ENCODE measurements at regions not wholly inside any gene's neighbourhood (a gene's known extent, or its start where the extent isn't known, plus 50 kb on each side); places are given as distances from the start of the nearest gene placed in this dataset.

GRCh38 chr5:8865686-8866374 lies 680.0 kb downstream of the SEMA5A start:
- DNase-seq (ENCODE audit: low read depth, low spot score), result no peak
- Histone ChIP-seq H3K4me2 (ENCODE audit: control insufficient read depth, insufficient read depth) (no peak overlapping the region), H3K4me3 (no peak overlapping the region), H3K9me3 (replicated peaks; ENCODE audit: control insufficient read depth, insufficient read depth, low read length) (no peaks in the 10 kb centered on the region), H3K27ac (ENCODE audit: control insufficient read depth, insufficient read depth) (no peak overlapping the region), H3K9ac (ENCODE audit: control insufficient read depth, insufficient read depth, low read length) (no peak overlapping the region), H3K36me3 (ENCODE audit: control insufficient read depth in 2 of 2, insufficient read depth in 2 of 2, low read length in 1 of 2) (no peaks in the 10 kb centered on the region), H3K79me2 (ENCODE audit: control insufficient read depth, insufficient read depth, low read length) (no peaks in the 10 kb centered on the region), H3K27me3 (replicated peaks in 1 of 2; ENCODE audit: control insufficient read depth in 2 of 2, insufficient read depth in 2 of 2, low read length in 1 of 2) (no peaks in the 10 kb centered on the region), H2AFZ (ENCODE audit: control insufficient read depth, low read depth, low read length) (no peak overlapping the region), H4K20me1 (ENCODE audit: control insufficient read depth, insufficient read depth) (no peaks in the 10 kb centered on the region), H3K4me1 (ENCODE audit: control insufficient read depth, insufficient read depth, low read length) (no peaks in the 10 kb centered on the region)
- intact Hi-C loops (cut with micrococcal nuclease; ENCODE audit: unreplicated experiment) (no loop called here), in situ Hi-C loops (cut with MboI) (loop anchor here (10.0 kb wide), 1 partner anchor 339 kb away; no protein-coding TSS in a partner anchor)
- WGBS (ENCODE audit: insufficient coverage, insufficient replicate concordance, low lambda C conversion rate, missing lambda C conversion rate), result 39% methylated on average over 7 of the region's 7 CpGs
- ChIA-PET RAD21 (ENCODE audit: unreplicated experiment) (no interaction called here), POLR2A (no interaction called here), SMC1A (ENCODE audit: uncharacterized antibody, unreplicated experiment) (interaction anchor here (0.8 to 1.5 kb wide), 4 partner anchors 14 to 234 kb away, joined by 3 to 9 read pairs (median 6); no protein-coding TSS in a partner anchor), CTCF (interaction anchor here (0.7 to 1.3 kb wide), 4 partner anchors 18 to 342 kb away, joined by 3 to 6 read pairs (median 4); no protein-coding TSS in a partner anchor)
- TF ChIP-seq KAT2A (conservative IDR thresholded peaks at IDR 0.05; ENCODE audit: control insufficient read depth, low read depth, low read length) (no peak), ZSCAN29 (IDR thresholded peaks at IDR 0.05) (no peak)
- no TSS peak for BruUV-seq (replicated peaks)
- peak; percentile 46 for ATAC-seq
- FAIRE-seq, result no peak

GRCh38 chr5:8868283-8868682 lies 677.6 kb downstream of the SEMA5A start:
- ChIA-PET RAD21 (ENCODE audit: unreplicated experiment) (no interaction called here), SMC1A (ENCODE audit: uncharacterized antibody, unreplicated experiment) (interaction anchor here (1.5 kb wide), 1 partner anchor 339 kb away, joined by 3 read pairs; no protein-coding TSS in a partner anchor), CTCF (no interaction called here), POLR2A (no interaction called here)
- Histone ChIP-seq H3K36me3 (ENCODE audit: control insufficient read depth in 2 of 2, insufficient read depth in 2 of 2, low read length in 1 of 2) (no peaks in the 10 kb centered on the region), H3K4me2 (ENCODE audit: control insufficient read depth, insufficient read depth) (no peak overlapping the region), H2AFZ (ENCODE audit: control insufficient read depth, low read depth, low read length) (no peak overlapping the region), H3K9me3 (replicated peaks; ENCODE audit: control insufficient read depth, insufficient read depth, low read length) (no peaks in the 10 kb centered on the region), H3K79me2 (ENCODE audit: control insufficient read depth, insufficient read depth, low read length) (no peaks in the 10 kb centered on the region), H3K27ac (ENCODE audit: control insufficient read depth, insufficient read depth) (no peak overlapping the region), H3K4me3 (no peak overlapping the region), H3K27me3 (replicated peaks in 1 of 2; ENCODE audit: control insufficient read depth in 2 of 2, insufficient read depth in 2 of 2, low read length in 1 of 2) (no peaks in the 10 kb centered on the region), H3K9ac (ENCODE audit: control insufficient read depth, insufficient read depth, low read length) (no peak overlapping the region), H4K20me1 (ENCODE audit: control insufficient read depth, insufficient read depth) (no peaks in the 10 kb centered on the region), H3K4me1 (ENCODE audit: control insufficient read depth, insufficient read depth, low read length) (no peaks in the 10 kb centered on the region)
- intact Hi-C loops (cut with micrococcal nuclease; ENCODE audit: unreplicated experiment), result no loop called here
- in situ Hi-C loops (cut with MboI), result loop anchor here (10.0 kb wide), 1 partner anchor 337 kb away; no protein-coding TSS in a partner anchor
- no TSS peak for BruUV-seq (replicated peaks)
- WGBS (ENCODE audit: insufficient coverage, insufficient replicate concordance, low lambda C conversion rate, missing lambda C conversion rate), result 5% methylated on average over 1 of the region's 1 CpG
- no peak for ATAC-seq
- DNase-seq (ENCODE audit: low read depth, low spot score), result no peak
- no peak for FAIRE-seq
- no peak for TF ChIP-seq POU2F2 (IDR thresholded peaks at IDR 0.05; ENCODE audit: borderline replicate concordance, low read depth, low read length)
- no peak for TF ChIP-seq NR2F1 (conservative IDR thresholded peaks at IDR 0.05)
- TF ChIP-seq ESRRA (IDR thresholded peaks at IDR 0.05; ENCODE audit: low read length), result no peak
- no peak for TF ChIP-seq BMI1 (IDR thresholded peaks at IDR 0.05; ENCODE audit: borderline replicate concordance)
- TF ChIP-seq ZNF384 (IDR thresholded peaks at IDR 0.05; ENCODE audit: borderline replicate concordance, low read depth, low read length), result no peak
- TF ChIP-seq, protein P1, sequence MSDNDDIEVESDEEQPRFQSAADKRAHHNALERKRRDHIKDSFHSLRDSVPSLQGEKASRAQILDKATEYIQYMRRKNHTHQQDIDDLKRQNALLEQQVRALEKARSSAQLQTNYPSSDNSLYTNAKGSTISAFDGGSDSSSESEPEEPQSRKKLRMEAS (IDR thresholded peaks at IDR 0.05; ENCODE audit: low read depth, low read length), result no peak
- TF ChIP-seq ATF7 (IDR thresholded peaks at IDR 0.05; ENCODE audit: low read depth), result no peak
- TF ChIP-seq ZNF622 (IDR thresholded peaks at IDR 0.05), result no peak
- TF ChIP-seq MXI1 (IDR thresholded peaks at IDR 0.05; ENCODE audit: low read depth, low read length), result no peak
- no peak for TF ChIP-seq LARP7 (IDR thresholded peaks at IDR 0.05)
- TF ChIP-seq, protein P2, sequence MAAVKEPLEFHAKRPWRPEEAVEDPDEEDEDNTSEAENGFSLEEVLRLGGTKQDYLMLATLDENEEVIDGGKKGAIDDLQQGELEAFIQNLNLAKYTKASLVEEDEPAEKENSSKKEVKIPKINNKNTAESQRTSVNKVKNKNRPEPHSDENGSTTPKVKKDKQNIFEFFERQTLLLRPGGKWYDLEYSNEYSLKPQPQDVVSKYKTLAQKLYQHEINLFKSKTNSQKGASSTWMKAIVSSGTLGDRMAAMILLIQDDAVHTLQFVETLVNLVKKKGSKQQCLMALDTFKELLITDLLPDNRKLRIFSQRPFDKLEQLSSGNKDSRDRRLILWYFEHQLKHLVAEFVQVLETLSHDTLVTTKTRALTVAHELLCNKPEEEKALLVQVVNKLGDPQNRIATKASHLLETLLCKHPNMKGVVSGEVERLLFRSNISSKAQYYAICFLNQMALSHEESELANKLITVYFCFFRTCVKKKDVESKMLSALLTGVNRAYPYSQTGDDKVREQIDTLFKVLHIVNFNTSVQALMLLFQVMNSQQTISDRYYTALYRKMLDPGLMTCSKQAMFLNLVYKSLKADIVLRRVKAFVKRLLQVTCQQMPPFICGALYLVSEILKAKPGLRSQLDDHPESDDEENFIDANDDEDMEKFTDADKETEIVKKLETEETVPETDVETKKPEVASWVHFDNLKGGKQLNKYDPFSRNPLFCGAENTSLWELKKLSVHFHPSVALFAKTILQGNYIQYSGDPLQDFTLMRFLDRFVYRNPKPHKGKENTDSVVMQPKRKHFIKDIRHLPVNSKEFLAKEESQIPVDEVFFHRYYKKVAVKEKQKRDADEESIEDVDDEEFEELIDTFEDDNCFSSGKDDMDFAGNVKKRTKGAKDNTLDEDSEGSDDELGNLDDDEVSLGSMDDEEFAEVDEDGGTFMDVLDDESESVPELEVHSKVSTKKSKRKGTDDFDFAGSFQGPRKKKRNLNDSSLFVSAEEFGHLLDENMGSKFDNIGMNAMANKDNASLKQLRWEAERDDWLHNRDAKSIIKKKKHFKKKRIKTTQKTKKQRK (IDR thresholded peaks at IDR 0.05; ENCODE audit: low read depth, low read length), result no peak

Data from GM12878 (cell line).